ENCODE measurements at regions not wholly inside any gene's neighbourhood (a gene's known extent, or its start where the extent isn't known, plus 50 kb on each side); places are given as distances from the start of the nearest gene placed in this dataset.

- Histone ChIP-seq H2BK20ac (ENCODE audit: low read depth, low read length) (no peak overlapping the region), H4K20me1 (ENCODE audit: insufficient read depth, low read length) (no peaks in the 10 kb centered on the region), H2AK5ac (ENCODE audit: low read depth, low read length) (no peak overlapping the region), H4K5ac (ENCODE audit: low read depth, low read length) (no peak overlapping the region), H3K4me3 (ENCODE audit: insufficient read depth, low read depth, low read length) (no peak overlapping the region), H4K8ac (ENCODE audit: low read depth in 2 of 2, low read length in 2 of 2) (no peak overlapping the region), H2AFZ (replicated peaks; ENCODE audit: low read length, poor library complexity) (no peak overlapping the region), H3K4ac (ENCODE audit: low read depth, low read length) (no peak overlapping the region), H2BK15ac (ENCODE audit: low read depth, low read length) (no peak overlapping the region), H3K9me3 (ENCODE audit: control insufficient read depth, insufficient read depth, low read length) (peaks cover 20% of the 10 kb centered on the region), H3K23ac (ENCODE audit: low read depth, low read length) (no peak overlapping the region), H3K36me3 (ENCODE audit: control insufficient read depth, insufficient read depth, low read length) (no peaks in the 10 kb centered on the region), H3K9me1 (ENCODE audit: insufficient read depth, low read length) (no peaks in the 10 kb centered on the region), H3K4me1 (ENCODE audit: control insufficient read depth, insufficient read depth, low read length) (no peaks in the 10 kb centered on the region), H3K4me2 (ENCODE audit: low read depth, low read length) (no peak overlapping the region), H3K27ac (ENCODE audit: insufficient read depth, low read length) (no peak overlapping the region), H2AK9ac (replicated peaks; ENCODE audit: low read depth, low read length, poor library complexity) (no peak overlapping the region), H2BK120ac (ENCODE audit: low read depth, low read length) (no peak overlapping the region), H3K18ac (ENCODE audit: low read depth, low read length) (no peak overlapping the region), H3K56ac (ENCODE audit: extremely low read depth, insufficient read depth, low read length) (no peak overlapping the region), H3K9ac (ENCODE audit: low read depth, low read length) (no peak overlapping the region), H2BK5ac (ENCODE audit: low read depth, low read length, poor library complexity, severe bottlenecking) (no peak overlapping the region), H3K79me1 (ENCODE audit: low read depth in 1 of 2, low read length in 2 of 2) (no peaks in the 10 kb centered on the region), H4K91ac (ENCODE audit: insufficient read depth, low read depth, low read length) (no peak overlapping the region), H3K27me3 (ENCODE audit: control insufficient read depth, insufficient read depth, low read length) (no peaks in the 10 kb centered on the region), H3K14ac (replicated peaks; ENCODE audit: low read depth, low read length) (no peak overlapping the region)
- BruUV-seq (replicated peaks): no TSS peak
- ChIA-PET POLR2A (ENCODE audit: unreplicated experiment) (no interaction called here), CTCF (no interaction called here)
- DNase-seq (no peak), ATAC-seq (ENCODE audit: low read depth) (no peak)
- TF ChIP-seq CTCF (conservative IDR thresholded peaks at IDR 0.05; ENCODE audit: low read depth, low read length): no peak
- no peak for TF ChIP-seq CEBPB (IDR thresholded peaks at IDR 0.05; ENCODE audit: low read depth, low read length)
- TF ChIP-seq POLR2A (IDR thresholded peaks at IDR 0.05; ENCODE audit: low read depth, low read length): no peak
- no peak for TF ChIP-seq RAD21 (IDR thresholded peaks at IDR 0.05; ENCODE audit: low read length)
- TF ChIP-seq ELK1 (IDR thresholded peaks at IDR 0.05; ENCODE audit: borderline replicate concordance, low read depth, low read length): no peak
- TF ChIP-seq FOS (IDR thresholded peaks at IDR 0.05; ENCODE audit: low read depth, low read length): no peak
- no peak for TF ChIP-seq CHD1 (IDR thresholded peaks at IDR 0.05; ENCODE audit: low read depth, low read length)
- TF ChIP-seq RCOR1 (IDR thresholded peaks at IDR 0.05; ENCODE audit: insufficient replicate concordance, low read length): no peak
- dilution Hi-C loops (cut with HindIII; ENCODE audit: low sequenced_read_pairs, unreplicated experiment): no loop called here
- 50% methylated on average over 2 of the region's 6 CpGs; no CpG with 5 or more reads in 1 of the 2 experiments for WGBS, 2 experiments (ENCODE audit: extremely low coverage in 2 of 2, insufficient read length in 1 of 2)
- in situ Hi-C loops (cut with MboI; ENCODE audit: low sequenced_read_pairs): no loop called here
- intact Hi-C loops (cut with micrococcal nuclease): no loop called here
These were observed 671.0 kb downstream of the VRK1 start for GRCh38 chr14:97468220-97468619.

All from IMR-90 (cell line).